ENCODE measurements at regions not wholly inside any gene's neighbourhood (a gene's known extent, or its start where the extent isn't known, plus 50 kb on each side); places are given as distances from the start of the nearest gene placed in this dataset.

GRCh38 chr2:48104418-48104817 lies 198.1 kb upstream of the FBXO11 start:
- no peaks in the 10 kb centered on the region for H3K36me3 ChIP-seq (ENCODE audit: insufficient read depth, low read length)
- no peak for DNase-seq (ENCODE audit: low read depth, low spot score)
- H3K9ac ChIP-seq (ENCODE audit: insufficient read length): no peak overlapping the region
- no peak overlapping the region for H3K4me3 ChIP-seq
- no peaks in the 10 kb centered on the region for H3K9me3 ChIP-seq (ENCODE audit: low read depth, low read length)
- TF ChIP-seq FOXP2 (optimal IDR thresholded peaks at IDR 0.05; ENCODE audit: control extremely low read depth, extremely low read length, insufficient read depth): no peak
- TF ChIP-seq POLR2AphosphoS5 (IDR thresholded peaks at IDR 0.05; ENCODE audit: borderline replicate concordance, low read depth, low read length): no peak
- TF ChIP-seq EZH2 (IDR thresholded peaks at IDR 0.05): no peak
- no peak overlapping the region for H3K27ac ChIP-seq

GRCh38 chr2:48105848-48106247 lies 199.6 kb upstream of the FBXO11 start:
- Histone ChIP-seq H3K9ac (ENCODE audit: insufficient read length) (no peak overlapping the region), H3K36me3 (ENCODE audit: insufficient read depth, low read length) (no peaks in the 10 kb centered on the region), H3K27ac (no peak overlapping the region), H3K4me3 (no peak overlapping the region), H3K9me3 (ENCODE audit: low read depth, low read length) (no peaks in the 10 kb centered on the region)
- no peak for DNase-seq (ENCODE audit: low read depth, low spot score)
- TF ChIP-seq FOXP2 (optimal IDR thresholded peaks at IDR 0.05; ENCODE audit: control extremely low read depth, extremely low read length, insufficient read depth) (no peak), EZH2 (IDR thresholded peaks at IDR 0.05) (no peak), POLR2AphosphoS5 (IDR thresholded peaks at IDR 0.05; ENCODE audit: borderline replicate concordance, low read depth, low read length) (no peak)

GRCh38 chr2:48107326-48107925 lies 201.1 kb upstream of the FBXO11 start:
- no peaks in the 10 kb centered on the region for H3K9me3 ChIP-seq (ENCODE audit: low read depth, low read length)
- H3K27ac ChIP-seq: peak overlapping the region; percentile 91
- peak overlapping the region; percentile 34 for H3K9ac ChIP-seq (ENCODE audit: insufficient read length)
- H3K4me3 ChIP-seq: peak overlapping the region; percentile 64
- no peak for DNase-seq (ENCODE audit: low read depth, low spot score)
- H3K36me3 ChIP-seq (ENCODE audit: insufficient read depth, low read length): no peaks in the 10 kb centered on the region
- no peak for TF ChIP-seq EZH2 (IDR thresholded peaks at IDR 0.05)
- TF ChIP-seq POLR2AphosphoS5 (IDR thresholded peaks at IDR 0.05; ENCODE audit: borderline replicate concordance, low read depth, low read length): no peak
- TF ChIP-seq FOXP2 (optimal IDR thresholded peaks at IDR 0.05; ENCODE audit: control extremely low read depth, extremely low read length, insufficient read depth): no peak

GRCh38 chr2:48108455-48108854 lies 202.2 kb upstream of the FBXO11 start:
- DNase-seq (ENCODE audit: low read depth, low spot score): no peak
- Histone ChIP-seq H3K9me3 (ENCODE audit: low read depth, low read length) (no peaks in the 10 kb centered on the region), H3K9ac (ENCODE audit: insufficient read length) (no peak overlapping the region), H3K27ac (no peak overlapping the region), H3K36me3 (ENCODE audit: insufficient read depth, low read length) (no peaks in the 10 kb centered on the region), H3K4me3 (no peak overlapping the region)
- TF ChIP-seq FOXP2 (optimal IDR thresholded peaks at IDR 0.05; ENCODE audit: control extremely low read depth, extremely low read length, insufficient read depth) (no peak), POLR2AphosphoS5 (IDR thresholded peaks at IDR 0.05; ENCODE audit: borderline replicate concordance, low read depth, low read length) (no peak), EZH2 (IDR thresholded peaks at IDR 0.05) (no peak)

GRCh38 chr2:48109491-48110204 lies 203.3 kb upstream of the FBXO11 start:
- Histone ChIP-seq H3K9me3 (ENCODE audit: low read depth, low read length) (no peaks in the 10 kb centered on the region), H3K9ac (ENCODE audit: insufficient read length) (no peak overlapping the region), H3K36me3 (ENCODE audit: insufficient read depth, low read length) (no peaks in the 10 kb centered on the region), H3K4me3 (no peak overlapping the region), H3K27ac (no peak overlapping the region)
- TF ChIP-seq FOXP2 (optimal IDR thresholded peaks at IDR 0.05; ENCODE audit: control extremely low read depth, extremely low read length, insufficient read depth) (no peak), EZH2 (IDR thresholded peaks at IDR 0.05) (no peak), POLR2AphosphoS5 (IDR thresholded peaks at IDR 0.05; ENCODE audit: borderline replicate concordance, low read depth, low read length) (no peak)
- no peak for DNase-seq (ENCODE audit: low read depth, low spot score)

GRCh38 chr2:48110492-48110891 lies 204.0 kb upstream of the FOXN2 start:
- H3K36me3 ChIP-seq (ENCODE audit: insufficient read depth, low read length): no peaks in the 10 kb centered on the region
- no peaks in the 10 kb centered on the region for H3K9me3 ChIP-seq (ENCODE audit: low read depth, low read length)
- TF ChIP-seq POLR2AphosphoS5 (IDR thresholded peaks at IDR 0.05; ENCODE audit: borderline replicate concordance, low read depth, low read length): no peak
- no peak for TF ChIP-seq EZH2 (IDR thresholded peaks at IDR 0.05)
- TF ChIP-seq FOXP2 (optimal IDR thresholded peaks at IDR 0.05; ENCODE audit: control extremely low read depth, extremely low read length, insufficient read depth): no peak
- no peak overlapping the region for H3K27ac ChIP-seq
- H3K4me3 ChIP-seq: peak overlapping the region; percentile 74; the same call in 1 of the 2 replicates
- no peak overlapping the region for H3K9ac ChIP-seq (ENCODE audit: insufficient read length)
- DNase-seq (ENCODE audit: low read depth, low spot score): no peak

GRCh38 chr2:48112911-48113680 lies 201.4 kb upstream of the FOXN2 start:
- Histone ChIP-seq H3K27ac (no peak overlapping the region), H3K4me3 (no peak overlapping the region), H3K36me3 (ENCODE audit: insufficient read depth, low read length) (no peaks in the 10 kb centered on the region), H3K9ac (ENCODE audit: insufficient read length) (no peak overlapping the region), H3K9me3 (ENCODE audit: low read depth, low read length) (no peaks in the 10 kb centered on the region)
- TF ChIP-seq EZH2 (IDR thresholded peaks at IDR 0.05) (no peak), POLR2AphosphoS5 (IDR thresholded peaks at IDR 0.05; ENCODE audit: borderline replicate concordance, low read depth, low read length) (no peak), FOXP2 (optimal IDR thresholded peaks at IDR 0.05; ENCODE audit: control extremely low read depth, extremely low read length, insufficient read depth) (no peak)
- no peak for DNase-seq (ENCODE audit: low read depth, low spot score)

- TF ChIP-seq POLR2AphosphoS5 (IDR thresholded peaks at IDR 0.05; ENCODE audit: borderline replicate concordance, low read depth, low read length) (no peak), EZH2 (IDR thresholded peaks at IDR 0.05) (no peak), FOXP2 (optimal IDR thresholded peaks at IDR 0.05; ENCODE audit: control extremely low read depth, extremely low read length, insufficient read depth) (no peak)
- no peak for DNase-seq (ENCODE audit: low read depth, low spot score)
- Histone ChIP-seq H3K9me3 (ENCODE audit: low read depth, low read length) (no peaks in the 10 kb centered on the region), H3K9ac (ENCODE audit: insufficient read length) (no peak overlapping the region), H3K27ac (0 out of 2 replicates have a peak overlapping the region, but pooled peaks have one; percentile 17), H3K4me3 (no peak overlapping the region), H3K36me3 (ENCODE audit: insufficient read depth, low read length) (no peaks in the 10 kb centered on the region)
Observed at GRCh38 chr2:48113767-48114166, 200.7 kb upstream of the FOXN2 start.

All from SK-N-MC (cell line).